Keratinocyte (primary cell): ENCODE measurements at regions not wholly inside any gene's neighbourhood (a gene's known extent, or its start where the extent isn't known, plus 50 kb on each side); places are given as distances from the start of the nearest gene placed in this dataset.

Experiments used
- DNase-seq: peaks from one replicate; pipeline ENCODE4 v3.0.0-alpha.2; 2011; ENCODE audit warnings: low read depth, missing footprints, low spot score
- FAIRE-seq: peaks from 2 replicates; lab custom pipeline; 2011; peaks lifted over from hg19 to GRCh38; lab: Jason Lieb, UNC
- H2AFZ ChIP-seq: 2 replicates; pipeline ENCODE4 v1.6.0; 2012; ENCODE audit warnings: low read length, control low read depth, inconsistent platforms; ENCODE audit not compliant: control insufficient read depth
- H3K27ac ChIP-seq: 2 replicates; pipeline ENCODE4 v1.5.1; 2011; ENCODE audit warnings: low read length; ENCODE audit not compliant: control insufficient read depth, insufficient read depth
- H3K27me3 ChIP-seq: 3 replicates; pipeline ENCODE4 v1.6.0; 2011; ENCODE audit warnings: low read length; ENCODE audit not compliant: control insufficient read depth, insufficient read depth; ENCODE audit errors: extremely low read depth
- H3K36me3 ChIP-seq, 2 experiments: 2 replicates in 1 of 2; 3 replicates in 1 of 2; pipeline ENCODE4 v1.5.1; 2011; ENCODE audit warnings: low read length in 2 of 2, mild to moderate bottlenecking in 1 of 2; ENCODE audit not compliant: control insufficient read depth in 2 of 2, insufficient read depth in 2 of 2; ENCODE audit errors: extremely low read depth in 1 of 2
- H3K4me1 ChIP-seq: 3 replicates; pipeline ENCODE4 v1.5.1; 2011; ENCODE audit warnings: low read length; ENCODE audit not compliant: control insufficient read depth, insufficient read depth; ENCODE audit errors: extremely low read depth
- H3K4me2 ChIP-seq: 3 replicates; pipeline ENCODE4 v1.6.0; 2011; ENCODE audit warnings: low read depth, low read length; ENCODE audit not compliant: control insufficient read depth, insufficient read depth; ENCODE audit errors: extremely low read depth
- H3K4me3 ChIP-seq, 3 experiments: fragments of 200-600 bp in 1 of 3; sonication (generic) in 1 of 3; 2 replicates in 2 of 3; 3 replicates in 1 of 3; pipeline ENCODE4 v1.5.1; 2011 to 2016; ENCODE audit warnings: low read length in 3 of 3, mild to moderate bottlenecking in 3 of 3, control low read depth in 2 of 3, inconsistent platforms in 1 of 3, low read depth in 1 of 3, mixed read lengths in 1 of 3, mixed run types in 1 of 3, moderate library complexity in 1 of 3; ENCODE audit not compliant: control insufficient read depth in 2 of 3, insufficient read depth in 2 of 3; ENCODE audit errors: extremely low read depth in 1 of 3
- H3K79me2 ChIP-seq: 2 replicates; pipeline ENCODE4 v1.6.0; 2012; ENCODE audit warnings: low read length; ENCODE audit not compliant: control insufficient read depth, insufficient read depth
- H3K9ac ChIP-seq: 3 replicates; pipeline ENCODE4 v1.6.0; 2011; ENCODE audit warnings: low read length; ENCODE audit not compliant: control insufficient read depth, insufficient read depth; ENCODE audit errors: extremely low read depth
- H3K9me1 ChIP-seq: 3 replicates; pipeline ENCODE4 v1.6.0; 2011; ENCODE audit warnings: low read length; ENCODE audit not compliant: control insufficient read depth, insufficient read depth; ENCODE audit errors: extremely low read depth
- H3K9me3 ChIP-seq: 2 replicates; pipeline ENCODE4 v1.5.1; 2012; ENCODE audit warnings: low read depth, low read length; ENCODE audit not compliant: control insufficient read depth
- H4K20me1 ChIP-seq: 3 replicates; pipeline ENCODE4 v1.6.0; 2011; ENCODE audit warnings: low read length; ENCODE audit not compliant: control insufficient read depth, insufficient read depth; ENCODE audit errors: extremely low read depth
- EZH2 ChIP-seq: IDR thresholded peaks from one replicate; pipeline ENCODE4 v1.6.1; 2012; ENCODE audit warnings: inconsistent platforms, mild to moderate bottlenecking, low read length, moderate library complexity
- dilution Hi-C: fragments of 300-500 bp; cut with MboI; formaldehyde crosslinking; loops from one replicate; pipeline ENCODE4 v1.7.0; 2020; ENCODE audit warnings: low sequenced_read_pairs; ENCODE audit not compliant: extremely low pct_ligation_motif_present
- TF ChIP-seq, protein P1 (sequence below), 3 experiments: IDR thresholded peaks in 1 of 3; conservative IDR thresholded peaks in 1 of 3; optimal IDR thresholded peaks in 1 of 3; 2 replicates in 2 of 3; 3 replicates in 1 of 3; pipeline versions ENCODE3 to v1.5.1; 2011; ENCODE audit warnings: low read length in 3 of 3, mild to moderate bottlenecking in 3 of 3, moderate library complexity in 2 of 3, control low read depth in 1 of 3, inconsistent platforms in 1 of 3; ENCODE audit not compliant: insufficient read depth in 2 of 3; ENCODE audit errors: extremely low read depth in 1 of 3

GRCh38 chr13:58882516-58882915, 1251.0 kb downstream of the PCDH17 start:
- no peaks in the 10 kb centered on the region for H4K20me1 ChIP-seq
- H3K4me2 ChIP-seq: no peak overlapping the region
- H3K9ac ChIP-seq: no peak overlapping the region
- H3K27ac ChIP-seq: no peak overlapping the region
- no peaks in the 10 kb centered on the region for H3K9me1 ChIP-seq
- TF ChIP-seq, protein P1, sequence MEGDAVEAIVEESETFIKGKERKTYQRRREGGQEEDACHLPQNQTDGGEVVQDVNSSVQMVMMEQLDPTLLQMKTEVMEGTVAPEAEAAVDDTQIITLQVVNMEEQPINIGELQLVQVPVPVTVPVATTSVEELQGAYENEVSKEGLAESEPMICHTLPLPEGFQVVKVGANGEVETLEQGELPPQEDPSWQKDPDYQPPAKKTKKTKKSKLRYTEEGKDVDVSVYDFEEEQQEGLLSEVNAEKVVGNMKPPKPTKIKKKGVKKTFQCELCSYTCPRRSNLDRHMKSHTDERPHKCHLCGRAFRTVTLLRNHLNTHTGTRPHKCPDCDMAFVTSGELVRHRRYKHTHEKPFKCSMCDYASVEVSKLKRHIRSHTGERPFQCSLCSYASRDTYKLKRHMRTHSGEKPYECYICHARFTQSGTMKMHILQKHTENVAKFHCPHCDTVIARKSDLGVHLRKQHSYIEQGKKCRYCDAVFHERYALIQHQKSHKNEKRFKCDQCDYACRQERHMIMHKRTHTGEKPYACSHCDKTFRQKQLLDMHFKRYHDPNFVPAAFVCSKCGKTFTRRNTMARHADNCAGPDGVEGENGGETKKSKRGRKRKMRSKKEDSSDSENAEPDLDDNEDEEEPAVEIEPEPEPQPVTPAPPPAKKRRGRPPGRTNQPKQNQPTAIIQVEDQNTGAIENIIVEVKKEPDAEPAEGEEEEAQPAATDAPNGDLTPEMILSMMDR (optimal IDR thresholded peaks at IDR 0.05 in 1 of 3, IDR thresholded peaks at IDR 0.05 in 1 of 3, conservative IDR thresholded peaks at IDR 0.05 in 1 of 3; ENCODE audit: extremely low read depth in 1 of 3, insufficient read depth in 2 of 3, low read length in 3 of 3): no peak
- TF ChIP-seq EZH2: no peak
- H3K79me2 ChIP-seq: no peaks in the 10 kb centered on the region
- H2AFZ ChIP-seq: no peak overlapping the region
- H3K9me3 ChIP-seq: no peaks in the 10 kb centered on the region
- DNase-seq (no peak), FAIRE-seq (no peak)
- dilution Hi-C loops: no loop called here
- H3K36me3 ChIP-seq: no peaks in the 10 kb centered on the region
- no peaks in the 10 kb centered on the region for H3K4me1 ChIP-seq
- H3K4me3 ChIP-seq: no peak overlapping the region
- no peaks in the 10 kb centered on the region for H3K27me3 ChIP-seq

- H3K4me2 ChIP-seq: no peak overlapping the region
- DNase-seq (no peak), FAIRE-seq (no peak)
- no peaks in the 10 kb centered on the region for H3K36me3 ChIP-seq
- no peaks in the 10 kb centered on the region for H4K20me1 ChIP-seq
- H3K9me1 ChIP-seq: no peaks in the 10 kb centered on the region
- no peak overlapping the region for H2AFZ ChIP-seq
- dilution Hi-C loops: no loop called here
- H3K27me3 ChIP-seq: no peaks in the 10 kb centered on the region
- no peak overlapping the region for H3K9ac ChIP-seq
- H3K27ac ChIP-seq: no peak overlapping the region
- no peaks in the 10 kb centered on the region for H3K4me1 ChIP-seq
- TF ChIP-seq, protein P1 (optimal IDR thresholded peaks at IDR 0.05 in 1 of 3, IDR thresholded peaks at IDR 0.05 in 1 of 3, conservative IDR thresholded peaks at IDR 0.05 in 1 of 3; ENCODE audit: extremely low read depth in 1 of 3, insufficient read depth in 2 of 3, low read length in 3 of 3): no peak
- no peak for TF ChIP-seq EZH2
- H3K9me3 ChIP-seq: no peaks in the 10 kb centered on the region
- no peak overlapping the region for H3K4me3 ChIP-seq
- H3K79me2 ChIP-seq: no peaks in the 10 kb centered on the region
Observed at GRCh38 chr13:58883405-58883804, 1251.9 kb downstream of the PCDH17 start.
